DMS79 (cell line): ENCODE measurements at regions not wholly inside any gene's neighbourhood (a gene's known extent, or its start where the extent isn't known, plus 50 kb on each side); places are given as distances from the start of the nearest gene placed in this dataset.
"Not testable (repeated sequence)": the region's sequence is repeated elsewhere in the genome, so short reads cannot be mapped to it uniquely, and the experiment has no call there.

Experiments
- DNase-seq: peaks from one replicate; lab custom pipeline; 2025; lab: John Stamatoyannopoulos, UW

- peak; percentile 13 for DNase-seq
Observed at GRCh38 chr6:18527836-18528743, 140.9 kb downstream of the RNF144B start.

- DNase-seq = no peak
Observed at GRCh38 chr6:18530201-18530600, 143.1 kb downstream of the RNF144B start.

- DNase-seq = no peak
Observed at GRCh38 chr6:18532139-18532538, 145.0 kb downstream of the RNF144B start.

DNA sequence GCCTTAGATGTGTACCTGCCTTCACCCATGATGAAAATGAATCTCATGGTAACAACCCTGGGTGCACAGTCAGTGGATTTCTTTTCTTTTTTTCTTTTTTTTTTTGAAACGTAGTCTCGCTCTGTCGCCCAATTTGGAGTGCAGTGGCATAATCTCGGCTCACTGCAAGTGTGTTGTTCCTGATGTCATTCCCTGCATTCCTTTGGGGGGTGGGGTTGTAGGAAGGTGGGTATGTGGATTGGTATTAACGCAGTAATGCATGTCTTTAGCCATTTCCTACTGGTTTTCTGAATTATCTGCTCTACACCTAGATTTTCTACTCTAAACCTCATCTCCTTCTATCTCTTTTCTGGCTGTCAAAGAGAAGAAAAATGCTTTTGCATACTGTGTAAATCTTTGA is 146.6 kb downstream of the RNF144B start:
- DNase-seq = no peak

- DNase-seq = no peak
Observed at GRCh38 chr6:18536591-18537055, 149.5 kb downstream of the RNF144B start.

GRCh38 chr6:18538315-18538714 is 151.2 kb downstream of the RNF144B start:
- no peak for DNase-seq

GRCh38 chr6:18543051-18543450 is 155.9 kb downstream of the RNF144B start:
- no peak for DNase-seq

- not testable (repeated sequence) for DNase-seq
Observed at GRCh38 chr6:18545142-18545541, 158.0 kb downstream of the RNF144B start.

DNA sequence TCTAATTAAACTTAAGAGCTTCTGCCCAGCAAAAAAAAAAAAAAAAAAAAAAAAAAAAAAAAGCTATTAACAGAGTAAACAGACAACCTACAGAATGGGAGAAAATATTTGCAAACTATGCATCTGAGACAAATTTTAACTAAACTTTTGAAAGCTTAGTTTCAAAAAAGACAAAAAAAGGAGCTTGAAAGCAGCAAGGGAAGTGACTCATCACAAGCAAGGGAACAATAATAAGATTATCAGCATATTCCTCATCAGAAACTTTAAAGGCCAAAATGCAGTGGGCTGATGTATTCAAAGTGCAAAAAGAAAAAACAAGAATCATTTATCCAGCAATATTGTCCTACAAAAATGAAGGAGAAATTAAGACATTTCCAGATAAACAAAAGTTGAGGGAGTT is 158.6 kb downstream of the RNF144B start:
- DNase-seq = no peak

- no peak for DNase-seq
Observed at GRCh38 chr6:18550119-18550518, 163.0 kb downstream of the RNF144B start.

GRCh38 chr6:18551228-18551627 is 164.1 kb downstream of the RNF144B start:
- DNase-seq = no peak

DNA sequence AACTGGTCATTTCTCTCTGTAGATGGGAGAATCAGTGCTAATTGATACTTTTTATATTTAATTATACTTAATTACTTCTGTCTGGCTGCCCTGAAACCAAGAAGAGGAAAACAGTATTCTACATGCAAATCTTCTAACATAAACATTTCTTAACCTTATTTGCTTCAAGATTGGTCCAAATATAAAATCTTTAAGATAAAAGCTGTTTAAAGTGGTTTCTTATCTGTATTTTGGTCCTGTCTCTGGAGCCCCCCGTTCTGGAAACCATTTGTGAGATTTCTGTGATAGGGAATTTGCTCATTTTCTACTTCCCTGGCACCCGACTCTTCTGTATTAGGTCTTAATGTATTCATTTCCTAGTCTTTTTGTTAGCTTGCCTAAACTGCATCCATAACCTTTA is 168.6 kb downstream of the RNF144B start:
- DNase-seq = no peak

DNA sequence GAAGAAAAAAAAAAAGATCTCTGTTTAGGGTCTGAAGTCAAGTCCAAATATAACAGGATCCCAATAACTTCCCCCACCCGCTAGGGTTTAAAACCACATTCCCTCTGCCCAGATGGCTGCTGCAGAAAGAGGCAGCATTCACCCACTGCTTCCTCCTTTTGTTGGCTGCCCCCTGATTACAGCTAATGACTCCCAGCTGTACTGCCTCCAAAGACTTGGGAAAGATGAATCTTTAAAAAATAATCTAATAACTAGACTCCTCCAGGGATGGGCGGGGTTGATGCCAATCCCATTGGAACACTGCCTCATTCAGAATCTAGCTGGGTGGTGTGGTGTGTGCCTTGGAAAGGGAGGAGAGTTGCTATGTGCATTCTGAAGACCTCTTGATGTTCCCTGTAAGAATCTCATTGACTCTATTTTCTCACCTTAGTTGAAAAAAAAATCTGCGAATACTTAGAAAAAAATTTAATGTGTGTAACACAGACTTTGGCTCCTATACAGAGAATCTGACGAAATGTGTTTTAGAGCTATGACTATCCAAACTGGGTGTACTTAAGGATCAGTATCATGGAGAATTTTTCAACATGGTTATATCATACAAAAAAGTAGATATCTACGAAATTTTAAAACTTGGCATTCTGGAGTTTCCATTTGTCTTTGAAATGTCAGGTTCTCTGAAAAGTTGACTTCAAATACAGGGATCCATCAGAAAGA is 174.0 kb downstream of the RNF144B start:
- DNase-seq = no peak

DNA sequence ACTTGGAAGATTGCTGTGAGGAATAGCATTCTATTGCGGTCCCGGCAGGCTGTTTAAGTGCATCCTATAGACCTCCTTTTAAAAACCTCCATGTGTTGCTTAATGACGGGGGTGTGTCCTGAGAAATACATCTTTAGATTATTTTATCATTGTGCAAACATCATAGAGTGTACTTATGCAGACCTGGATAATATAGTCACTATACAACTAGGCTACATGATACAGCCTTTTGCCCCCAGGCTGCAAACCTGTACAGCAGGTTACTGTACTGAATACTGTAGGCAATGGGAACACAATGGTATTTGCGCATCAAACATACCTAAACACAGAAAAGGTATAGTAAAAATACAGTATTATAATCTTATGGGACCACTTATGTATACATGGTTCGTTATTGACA is 175.6 kb downstream of the RNF144B start:
- no peak for DNase-seq

- DNase-seq = no peak
Observed at GRCh38 chr6:18564775-18565174, 177.6 kb downstream of the RNF144B start.

DNA sequence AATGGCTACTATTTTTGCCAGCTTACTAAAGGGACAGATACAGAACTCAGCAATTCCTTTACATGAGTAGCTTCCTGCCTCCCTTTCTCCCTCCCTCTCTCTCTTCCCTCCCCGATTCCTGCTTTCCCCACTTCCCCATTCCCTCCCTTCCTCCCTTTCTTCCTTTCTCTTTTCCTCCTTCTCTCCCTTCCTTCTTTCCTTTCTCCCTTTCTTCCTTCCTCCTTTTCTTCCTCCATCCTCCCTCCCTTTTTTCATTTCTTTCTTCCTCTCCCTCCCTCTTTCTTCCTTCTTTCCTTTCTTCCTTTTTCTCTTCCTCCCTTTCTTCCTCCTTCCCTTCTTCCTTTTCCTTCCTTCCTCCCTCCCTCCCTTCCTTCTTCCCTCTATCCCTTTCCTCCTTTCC is 178.1 kb downstream of the RNF144B start:
- DNase-seq = no peak

- no peak for DNase-seq
Observed at GRCh38 chr6:18567380-18567779, 180.2 kb downstream of the RNF144B start.

DNA sequence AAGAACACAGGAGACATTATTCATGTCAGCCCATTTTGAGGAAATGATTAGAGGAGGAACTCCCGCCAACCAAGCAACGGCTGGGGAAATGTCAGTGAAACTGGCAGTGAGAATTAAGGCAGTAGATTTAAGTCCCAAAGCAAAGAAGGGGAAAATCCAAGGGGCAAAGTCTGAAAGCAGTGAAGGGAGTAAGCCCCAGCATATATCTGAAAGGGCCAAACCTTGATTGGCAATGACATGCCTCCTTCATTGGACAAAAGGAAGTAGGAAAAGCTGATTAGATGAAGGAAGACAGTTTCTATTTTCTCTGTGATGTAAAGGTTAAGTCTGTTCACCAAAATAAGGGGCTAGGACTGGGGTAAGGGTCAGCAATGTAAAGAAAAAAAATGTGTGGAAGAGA is 190.3 kb downstream of the RNF144B start:
- no peak for DNase-seq

DNA sequence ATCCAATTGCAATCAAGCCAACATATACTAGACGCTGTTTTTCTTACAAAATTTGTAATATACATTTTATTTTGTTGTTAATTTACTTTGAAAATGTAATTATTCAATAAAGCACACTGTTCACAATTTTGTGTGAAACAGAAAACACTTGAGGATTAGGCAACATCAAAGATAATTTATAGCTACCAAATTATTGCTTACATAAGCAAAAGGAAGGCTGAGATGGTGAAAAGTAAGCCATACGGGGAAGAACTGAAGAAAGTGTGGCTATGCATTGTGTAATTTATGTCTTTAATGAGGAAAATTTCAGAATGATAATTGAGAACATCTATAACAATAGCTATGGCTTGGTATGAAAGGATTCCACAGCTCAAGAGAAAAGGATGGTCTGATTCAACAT is 192.0 kb downstream of the RNF144B start:
- no peak for DNase-seq

- DNase-seq = no peak
Observed at GRCh38 chr6:18579869-18580268, 192.7 kb downstream of the RNF144B start.

GRCh38 chr6:18584372-18584771 is 197.2 kb downstream of the RNF144B start:
- DNase-seq = no peak

DNA sequence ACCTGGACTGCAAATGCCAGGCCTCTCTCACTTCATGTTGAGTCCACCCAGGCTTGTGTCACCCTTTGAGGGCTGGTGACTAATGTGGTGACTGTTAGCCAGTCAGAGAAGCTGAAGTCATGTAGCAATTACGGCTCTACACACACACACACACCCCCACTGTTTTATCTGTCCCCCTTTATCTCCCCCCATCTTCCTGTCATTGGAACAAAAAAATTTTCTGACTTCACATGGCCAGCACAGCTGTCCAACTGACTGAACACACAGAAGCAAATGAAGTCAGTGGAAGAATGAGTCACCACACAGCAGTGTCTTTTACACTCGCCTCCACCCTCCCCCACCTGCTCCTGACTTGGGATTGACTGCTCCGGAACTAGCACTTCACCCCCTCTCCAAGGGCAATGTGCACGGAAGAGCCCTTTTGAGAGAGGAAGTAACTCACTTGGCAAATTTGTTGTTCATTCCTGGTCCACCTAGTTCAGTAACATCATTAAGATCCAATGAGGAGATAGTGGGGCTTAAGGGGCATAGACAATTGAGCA is 198.0 kb downstream of the RNF144B start:
- DNase-seq = no peak

- no peak for DNase-seq
Observed at GRCh38 chr6:18586133-18586532, 199.0 kb downstream of the RNF144B start.
